Neural cell (in vitro differentiated cells): ENCODE measurements at regions not wholly inside any gene's neighbourhood (a gene's known extent, or its start where the extent isn't known, plus 50 kb on each side); places are given as distances from the start of the nearest gene placed in this dataset.

Experiments used
- H2AFZ ChIP-seq: fragments of 200-600, 300-800 bp; sonication (generic), shearing (Covaris generic); 2 replicates; pipeline ENCODE4 v1.6.0; 2014; ENCODE audit warnings: low read depth, mild to moderate bottlenecking, antibody characterized with exemption, low read length, moderate library complexity
- H3F3A ChIP-seq: fragments of 200-600 bp; shearing (Covaris generic); 2 replicates; pipeline ENCODE4 v1.6.1; 2016; ENCODE audit warnings: mild to moderate bottlenecking, moderate library complexity, mixed read lengths, antibody characterized with exemption, low read length; ENCODE audit not compliant: insufficient read depth, poor library complexity, severe bottlenecking
- H3K27ac ChIP-seq: fragments of 200-600, 300-800 bp; sonication (generic), shearing (Covaris generic); 2 replicates; pipeline ENCODE4 v1.5.1; 2014; ENCODE audit warnings: mild to moderate bottlenecking, low read length, moderate library complexity
- H3K27me3 ChIP-seq: fragments of 300-800, 200-600 bp; sonication (generic), shearing (Covaris generic); 2 replicates; pipeline ENCODE4 v1.6.0; 2014; ENCODE audit warnings: mild to moderate bottlenecking, low read depth, low read length, moderate library complexity; ENCODE audit not compliant: insufficient read depth
- H3K36me3 ChIP-seq: fragments of 300-800, 200-600 bp; sonication (generic), shearing (Covaris generic); 2 replicates; pipeline ENCODE4 v1.5.1; 2014; ENCODE audit warnings: mild to moderate bottlenecking, antibody characterized with exemption, low read length, moderate library complexity; ENCODE audit not compliant: insufficient read depth
- H3K4me2 ChIP-seq: fragments of 300-800, 200-600 bp; sonication (generic), shearing (Covaris generic); 2 replicates; pipeline ENCODE4 v1.6.0; 2014; ENCODE audit warnings: mild to moderate bottlenecking, low read length
- H3K4me3 ChIP-seq: fragments of 300-800, 200-600 bp; sonication (generic), shearing (Covaris generic); 2 replicates; pipeline ENCODE4 v1.5.1; 2014; ENCODE audit warnings: mild to moderate bottlenecking, low read length, moderate library complexity
- H3K79me2 ChIP-seq: fragments of 200-600 bp; shearing (Covaris generic); replicated peaks from 2 replicates; pipeline ENCODE4 v1.6.0; 2014; ENCODE audit warnings: mild to moderate bottlenecking, low read length, moderate library complexity; ENCODE audit not compliant: insufficient read depth
- H3K9ac ChIP-seq: fragments of 300-800, 200-600 bp; sonication (generic), shearing (Covaris generic); 2 replicates; pipeline ENCODE4 v1.6.1; 2016; ENCODE audit warnings: mild to moderate bottlenecking, low read length, mixed read lengths
- H3K9me2 ChIP-seq: fragments of 200-600 bp; shearing (Covaris generic); 2 replicates; pipeline ENCODE4 v1.6.1; 2016; ENCODE audit warnings: mild to moderate bottlenecking, low read length, mixed read lengths; ENCODE audit not compliant: insufficient read depth
- H3K9me3 ChIP-seq: fragments of 200-600, 300-800 bp; sonication (generic), shearing (Covaris generic); 2 replicates; pipeline ENCODE4 v1.6.1; 2016; ENCODE audit warnings: mild to moderate bottlenecking, mixed run types, low read length, moderate library complexity, mixed read lengths
- H4K20me1 ChIP-seq: fragments of 200-600 bp; shearing (Covaris generic); 2 replicates; pipeline ENCODE4 v1.6.1; 2016; ENCODE audit warnings: mild to moderate bottlenecking, mixed run types; ENCODE audit not compliant: insufficient read depth
- CTCF ChIP-seq: fragments of 450-650 bp; IDR thresholded peaks from 2 replicates; pipeline ENCODE4 v1.5.1; 2014; ENCODE audit warnings: antibody characterized with exemption, mild to moderate bottlenecking, moderate library complexity; ENCODE audit not compliant: poor library complexity, severe bottlenecking
- EP300 ChIP-seq: fragments of 450-650 bp; conservative IDR thresholded peaks from 2 replicates; pipeline ENCODE4 v1.6.1; 2014; ENCODE audit warnings: antibody characterized with exemption, mild to moderate bottlenecking, moderate library complexity; ENCODE audit not compliant: poor library complexity, severe bottlenecking
- EZH2 ChIP-seq: fragments of 200-600, 300-800 bp; shearing (Covaris generic), sonication (generic); IDR thresholded peaks from 2 replicates; pipeline ENCODE4 v1.6.1; 2014; ENCODE audit warnings: antibody characterized with exemption, low read length, borderline replicate concordance, mild to moderate bottlenecking; ENCODE audit not compliant: insufficient read depth, poor library complexity, severe bottlenecking
- MXI1 ChIP-seq: fragments of 450-650 bp; conservative IDR thresholded peaks from 2 replicates; pipeline ENCODE4 v1.6.1; 2014; ENCODE audit warnings: antibody characterized with exemption, mild to moderate bottlenecking; ENCODE audit not compliant: poor library complexity, severe bottlenecking
- POLR2AphosphoS5 ChIP-seq: IDR thresholded peaks from 2 replicates; pipeline ENCODE4 v1.6.1; 2012
- RAD21 ChIP-seq: fragments of 450-650 bp; conservative IDR thresholded peaks from 2 replicates; pipeline ENCODE4 v1.6.1; 2014; ENCODE audit warnings: antibody characterized with exemption, mild to moderate bottlenecking, moderate library complexity
- REST ChIP-seq: IDR thresholded peaks from 2 replicates; pipeline ENCODE4 v1.6.1; 2012; ENCODE audit warnings: borderline replicate concordance
- SMC3 ChIP-seq: fragments of 450-650 bp; conservative IDR thresholded peaks from 2 replicates; pipeline ENCODE4 v1.6.1; 2014; ENCODE audit warnings: antibody characterized with exemption, mild to moderate bottlenecking, moderate library complexity; ENCODE audit not compliant: poor library complexity
- TAF1 ChIP-seq: IDR thresholded peaks from 2 replicates; pipeline ENCODE4 v1.6.1; 2012; ENCODE audit warnings: low read depth

- H3K79me2 ChIP-seq = no peaks in the 10 kb centered on the region
- TF ChIP-seq TAF1 (no peak), RAD21 (no peak), CTCF (no peak), SMC3 (no peak), EZH2 (no peak)
- H4K20me1 ChIP-seq = no peaks in the 10 kb centered on the region
- no peaks in the 10 kb centered on the region for H3F3A ChIP-seq
- peaks cover 5% of the 10 kb centered on the region for H3K9me3 ChIP-seq
- no peak overlapping the region for H3K27ac ChIP-seq
- no peak overlapping the region for H3K4me2 ChIP-seq
- H2AFZ ChIP-seq = no peak overlapping the region
- no peak overlapping the region for H3K9ac ChIP-seq
- H3K9me2 ChIP-seq = no peaks in the 10 kb centered on the region
- H3K4me3 ChIP-seq = no peak overlapping the region
- no peaks in the 10 kb centered on the region for H3K27me3 ChIP-seq
- H3K36me3 ChIP-seq = no peaks in the 10 kb centered on the region
Measured at GRCh38 chr10:118977835-118978234, 51.7 kb upstream of the NANOS1 start.

GRCh38 chr10:118978316-118978997 is 51.1 kb upstream of the NANOS1 start:
- no peaks in the 10 kb centered on the region for H3F3A ChIP-seq
- no peak overlapping the region for H3K4me3 ChIP-seq
- H2AFZ ChIP-seq = no peak overlapping the region
- no peak overlapping the region for H3K4me2 ChIP-seq
- H3K27ac ChIP-seq = no peak overlapping the region
- no peaks in the 10 kb centered on the region for H3K36me3 ChIP-seq
- no peaks in the 10 kb centered on the region for H3K27me3 ChIP-seq
- H3K9me2 ChIP-seq = no peaks in the 10 kb centered on the region
- no peaks in the 10 kb centered on the region for H4K20me1 ChIP-seq
- H3K9me3 ChIP-seq = peaks cover 5% of the 10 kb centered on the region
- H3K79me2 ChIP-seq = no peaks in the 10 kb centered on the region
- TF ChIP-seq POLR2AphosphoS5 = no peak
- TF ChIP-seq EP300 = no peak
- TF ChIP-seq MXI1 = no peak
- no peak for TF ChIP-seq SMC3
- no peak for TF ChIP-seq CTCF
- no peak for TF ChIP-seq TAF1
- no peak for TF ChIP-seq RAD21
- no peak for TF ChIP-seq REST
- no peak for TF ChIP-seq EZH2
- no peak overlapping the region for H3K9ac ChIP-seq
